T-cell (primary cell): ENCODE measurements at regions not wholly inside any gene's neighbourhood (a gene's known extent, or its start where the extent isn't known, plus 50 kb on each side); places are given as distances from the start of the nearest gene placed in this dataset.

ENCODE experiments used
- ATAC-seq, 4 experiments: fragments of 200-7000 bp in 3 of 4; fragments of 150-1000 bp in 1 of 4; cut with Tn5 transposase; replicated peaks in 1 of 4; 1 replicate in 3 of 4; 2 replicates in 1 of 4; pipeline ENCODE4 v1.10.0; 2021; ENCODE audit warnings: moderate library complexity in 3 of 4, mild to moderate bottlenecking in 2 of 4, moderate number of reproducible peaks in 1 of 4
- CTCF ChIA-PET, 2 donors: fragments of 300-600 bp; sonication (Branson Sonifier 250); formaldehyde crosslinking; loops; one replicate each; lab custom pipeline; 2022; ENCODE audit warnings: antibody characterized with exemption in 2 of 2; lab: Charles Lee
- POLR2A ChIA-PET, 2 donors: fragments of 300-600 bp; sonication (Branson Sonifier 250); formaldehyde crosslinking; loops; one replicate each; lab custom pipeline; 2022; ENCODE audit warnings: antibody characterized with exemption in 2 of 2; lab: Charles Lee
- DNase-seq, 35 experiments: peaks; one replicate each; pipeline versions ENCODE4 v3.0.0 to v3.0.0-alpha.2; 2013 to 2023
- H3K27ac ChIP-seq: one replicate; pipeline ENCODE4 v1.5.1; 2013; ENCODE audit warnings: low read length
- H3K27me3 ChIP-seq, 2 experiments: replicated peaks in 1 of 2; 1 replicate in 1 of 2; 2 replicates in 1 of 2; pipeline versions ENCODE4 v1.6.1 to v1.7.0; 2013; ENCODE audit warnings: low read length in 1 of 2, mixed read lengths in 1 of 2; ENCODE audit not compliant: control insufficient read depth in 2 of 2, insufficient read depth in 2 of 2; ENCODE audit errors: extremely low read depth in 1 of 2
- H3K36me3 ChIP-seq, 2 donors: 1 replicate in 1 of 2; 2 replicates in 1 of 2; pipeline versions ENCODE4 v1.6.1 to v1.7.0; 2013; ENCODE audit warnings: low read length in 1 of 2; ENCODE audit not compliant: control insufficient read depth in 2 of 2, insufficient read depth in 1 of 2; ENCODE audit errors: extremely low read depth in 1 of 2
- H3K4me1 ChIP-seq, 2 experiments: 1 replicate in 1 of 2; 2 replicates in 1 of 2; pipeline versions ENCODE4 v1.6.1 to v1.7.0; 2013; ENCODE audit warnings: low read length in 2 of 2, mixed read lengths in 1 of 2; ENCODE audit not compliant: insufficient read depth in 2 of 2, control insufficient read depth in 1 of 2; ENCODE audit errors: extremely low read depth in 1 of 2
- H3K4me3 ChIP-seq, 2 donors: 1 replicate in 1 of 2; 2 replicates in 1 of 2; pipeline versions ENCODE4 v1.5.1 to v1.7.0; 2013; ENCODE audit warnings: mild to moderate bottlenecking in 2 of 2, low read length in 1 of 2, moderate library complexity in 1 of 2; ENCODE audit not compliant: control insufficient read depth in 1 of 2; ENCODE audit errors: extremely low read depth in 1 of 2
- H3K9me3 ChIP-seq: 2 replicates; pipeline ENCODE4 v1.7.0; 2013
- H3K27ac Mint-ChIP-seq, 2 donors: one replicate each; pipeline ENCODE4 v1.8.0; 2020 to 2021; ENCODE audit warnings: mild to moderate bottlenecking in 2 of 2, mixed read lengths in 2 of 2
- H3K27me3 Mint-ChIP-seq, 2 donors: one replicate each; pipeline ENCODE4 v1.8.0; 2021 to 2022; ENCODE audit warnings: mixed read lengths in 2 of 2
- H3K36me3 Mint-ChIP-seq: one replicate; pipeline ENCODE4 v1.8.0; 2021; ENCODE audit warnings: mixed read lengths
- H3K4me1 Mint-ChIP-seq, 3 donors: one replicate each; pipeline ENCODE4 v1.8.0; 2020 to 2022; ENCODE audit warnings: mixed read lengths in 3 of 3, mild to moderate bottlenecking in 1 of 3
- H3K4me3 Mint-ChIP-seq, 3 donors: one replicate each; pipeline ENCODE4 v1.8.0; 2020 to 2022; ENCODE audit warnings: mild to moderate bottlenecking in 3 of 3, mixed read lengths in 3 of 3, moderate library complexity in 3 of 3
- H3K9me3 Mint-ChIP-seq, 3 donors: one replicate each; pipeline ENCODE4 v1.8.0; 2020 to 2022; ENCODE audit warnings: mixed read lengths in 3 of 3
- whole genome bisulfite sequencing: methylation state at CpG from one replicate; pipeline ENCODE4 v1.1.5; 2013; ENCODE audit warnings: missing lambda C conversion rate; ENCODE audit not compliant: insufficient coverage; 5-methylcytosine and 5-hydroxymethylcytosine counted together

DNA sequence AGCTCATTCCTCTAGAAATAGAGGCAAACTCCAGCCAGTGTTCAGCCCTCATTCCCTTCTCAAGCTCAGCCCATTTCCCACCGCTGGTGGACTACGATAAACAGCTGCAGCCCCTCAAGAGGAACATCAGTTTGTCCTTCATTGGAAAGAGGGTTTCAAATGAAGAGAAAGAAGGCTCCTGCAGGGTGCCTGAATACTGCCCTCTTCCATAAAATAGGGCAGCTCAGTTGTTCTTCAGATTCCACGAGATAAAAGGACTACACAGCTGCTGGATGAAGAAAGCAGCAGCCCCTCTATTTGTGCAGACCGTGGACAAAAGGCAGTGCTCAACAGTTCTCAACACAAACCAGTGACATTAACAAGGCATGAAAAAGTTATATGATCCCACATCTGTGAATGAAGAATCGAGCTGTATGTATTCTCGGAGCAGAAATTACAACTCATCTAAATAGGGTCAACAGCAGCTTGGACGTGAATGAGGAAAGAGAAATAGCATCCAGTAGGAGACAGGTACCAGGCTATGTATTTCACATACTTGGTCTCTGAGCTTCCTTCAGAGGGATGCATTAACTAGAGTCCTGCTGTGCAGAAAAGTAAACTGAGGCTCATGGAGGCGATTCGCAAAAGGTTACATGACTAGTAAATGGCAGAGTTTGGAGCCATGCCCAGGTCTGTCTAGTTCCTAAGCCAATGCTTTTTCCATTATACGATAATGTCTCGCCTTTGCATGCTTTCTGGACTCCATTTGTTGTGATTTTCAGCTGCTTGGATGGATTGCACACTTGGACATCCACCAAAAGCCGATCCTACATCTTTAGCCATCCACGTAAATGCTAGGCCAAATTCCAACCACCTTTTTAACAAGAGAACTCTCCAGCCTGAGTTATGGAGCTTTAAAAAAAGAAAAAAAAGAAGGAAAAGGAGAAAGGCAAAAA is 301.2 kb upstream of the PPARGC1A start:
- no peaks in the 10 kb centered on the region for H3K36me3 ChIP-seq
- ChIA-PET CTCF (no interaction called here), POLR2A (no interaction called here)
- no peak overlapping the region for H3K4me3 ChIP-seq
- H3K27me3 ChIP-seq: no peaks in the 10 kb centered on the region
- H3K4me3 Mint-ChIP-seq: no peak overlapping the region
- no peaks in the 10 kb centered on the region for H3K27me3 Mint-ChIP-seq
- no peaks in the 10 kb centered on the region for H3K4me1 ChIP-seq
- no peaks in the 10 kb centered on the region for H3K4me1 Mint-ChIP-seq
- no peaks in the 10 kb centered on the region for H3K9me3 ChIP-seq
- WGBS: 74% methylated on average over 6 of the region's 13 CpGs
- H3K9me3 Mint-ChIP-seq: peaks cover 0 to 3% (median 1%) of the 10 kb centered on the region in 3 donors
- ATAC-seq (no peak), DNase-seq (no peak)
- H3K27ac Mint-ChIP-seq: no peak overlapping the region
- no peaks in the 10 kb centered on the region for H3K36me3 Mint-ChIP-seq
- H3K27ac ChIP-seq: no peak overlapping the region

DNA sequence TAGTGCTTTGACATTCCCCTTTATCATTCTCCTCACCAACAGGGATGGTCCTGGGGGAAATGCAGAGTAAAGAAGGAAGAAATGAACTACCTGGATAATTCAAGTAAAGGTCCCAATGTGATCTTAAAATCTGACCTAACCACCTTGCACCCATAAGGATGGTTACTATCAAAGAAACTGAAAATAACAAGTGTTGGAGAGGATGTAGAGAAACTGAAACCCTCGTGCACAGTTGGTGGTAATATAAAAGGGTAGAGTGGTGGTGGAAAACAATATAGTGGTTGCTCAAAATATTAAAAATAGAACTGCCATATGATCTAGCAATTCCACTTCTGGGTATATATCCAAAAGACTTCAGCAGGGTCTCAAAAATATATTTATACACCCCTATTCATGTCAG is 298.6 kb upstream of the PPARGC1A start:
- WGBS: no CpG with 5 or more reads among the region's 1 CpG
- Mint-ChIP-seq H3K27me3 (no peaks in the 10 kb centered on the region), H3K9me3 (peaks cover 0 to 4% (median 3%) of the 10 kb centered on the region in 3 donors), H3K4me3 (no peak overlapping the region), H3K4me1 (no peaks in the 10 kb centered on the region), H3K36me3 (no peaks in the 10 kb centered on the region), H3K27ac (no peak overlapping the region)
- Histone ChIP-seq H3K4me3 (no peak overlapping the region), H3K27ac (no peak overlapping the region), H3K4me1 (no peaks in the 10 kb centered on the region), H3K9me3 (no peaks in the 10 kb centered on the region), H3K27me3 (no peaks in the 10 kb centered on the region), H3K36me3 (no peaks in the 10 kb centered on the region)
- ATAC-seq: no peak
- POLR2A ChIA-PET: no interaction called here
- DNase-seq: no peak
- CTCF ChIA-PET: no interaction called here

DNA sequence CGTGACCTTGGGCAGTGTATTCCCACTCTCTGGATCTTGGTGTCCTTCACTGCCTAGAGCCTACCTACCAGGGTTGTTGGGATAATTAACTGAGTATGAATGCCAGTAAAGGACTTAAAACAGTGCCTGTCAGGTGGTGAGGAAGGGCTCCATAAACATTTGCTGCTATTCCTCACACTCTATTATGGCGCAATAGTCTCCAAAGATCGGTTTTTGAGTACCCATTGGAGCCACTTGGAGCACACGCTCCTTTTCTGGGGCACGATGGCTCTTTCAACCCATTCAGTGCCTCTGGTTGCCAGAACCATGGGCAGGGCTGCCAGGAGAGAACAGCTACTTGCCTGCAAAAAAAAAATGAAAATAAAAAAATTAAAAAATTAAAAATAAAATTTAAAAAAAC is 296.6 kb upstream of the PPARGC1A start:
- WGBS: 89% methylated on average over 3 of the region's 5 CpGs
- ATAC-seq (no peak), DNase-seq (no peak)
- H3K9me3 ChIP-seq: no peaks in the 10 kb centered on the region
- Mint-ChIP-seq H3K36me3 (no peaks in the 10 kb centered on the region), H3K4me1 (no peaks in the 10 kb centered on the region), H3K27ac (no peak overlapping the region), H3K4me3 (no peak overlapping the region), H3K27me3 (no peaks in the 10 kb centered on the region), H3K9me3 (peaks cover 0 to 4% (median 3%) of the 10 kb centered on the region in 3 donors)
- no peaks in the 10 kb centered on the region for H3K4me1 ChIP-seq
- no peaks in the 10 kb centered on the region for H3K27me3 ChIP-seq
- no peaks in the 10 kb centered on the region for H3K36me3 ChIP-seq
- no peak overlapping the region for H3K4me3 ChIP-seq
- POLR2A ChIA-PET: interaction anchor here in 1 of 2 donors (0.6 kb wide), 1 partner anchor 40 kb away, joined by 3 read pairs; no protein-coding TSS in a partner anchor
- CTCF ChIA-PET: no interaction called here
- no peak overlapping the region for H3K27ac ChIP-seq

DNA sequence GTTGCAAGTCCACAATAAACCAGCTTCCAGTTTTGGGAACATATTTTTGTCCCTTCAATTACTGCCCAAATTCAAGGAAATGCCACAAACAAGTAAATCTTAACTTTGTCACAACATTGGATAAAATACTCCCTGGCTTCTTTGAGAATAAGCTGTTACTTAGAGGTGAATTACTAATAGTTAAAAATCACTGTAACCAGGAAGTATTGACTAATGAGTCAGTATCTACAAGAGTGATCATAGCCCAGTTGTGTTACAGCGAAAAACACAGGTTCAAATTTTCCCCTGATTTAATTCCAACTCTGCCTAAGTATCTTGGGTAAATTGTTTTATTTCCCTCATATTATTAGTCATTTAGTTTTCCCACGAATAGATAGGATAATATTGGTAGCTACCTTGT is 291.2 kb upstream of the PPARGC1A start:
- ChIA-PET CTCF (no interaction called here), POLR2A (interaction anchor here in 1 of 2 donors (0.6 kb wide), 1 partner anchor 953 kb away, joined by 3 read pairs; no protein-coding TSS in a partner anchor)
- H3K4me3 ChIP-seq: no peak overlapping the region
- H3K9me3 ChIP-seq: no peaks in the 10 kb centered on the region
- no peaks in the 10 kb centered on the region for H3K27me3 ChIP-seq
- no CpG with 5 or more reads among the region's 2 CpGs for WGBS
- H3K4me3 Mint-ChIP-seq: no peak overlapping the region
- H3K27ac Mint-ChIP-seq: no peak overlapping the region
- H3K36me3 Mint-ChIP-seq: no peaks in the 10 kb centered on the region
- H3K27ac ChIP-seq: no peak overlapping the region
- H3K4me1 ChIP-seq: no peaks in the 10 kb centered on the region
- ATAC-seq (no peak), DNase-seq (no peak)
- H3K9me3 Mint-ChIP-seq: peaks cover 4 to 15% (median 8%) of the 10 kb centered on the region in 3 donors
- H3K27me3 Mint-ChIP-seq: no peaks in the 10 kb centered on the region
- no peaks in the 10 kb centered on the region for H3K36me3 ChIP-seq
- H3K4me1 Mint-ChIP-seq: no peaks in the 10 kb centered on the region

DNA sequence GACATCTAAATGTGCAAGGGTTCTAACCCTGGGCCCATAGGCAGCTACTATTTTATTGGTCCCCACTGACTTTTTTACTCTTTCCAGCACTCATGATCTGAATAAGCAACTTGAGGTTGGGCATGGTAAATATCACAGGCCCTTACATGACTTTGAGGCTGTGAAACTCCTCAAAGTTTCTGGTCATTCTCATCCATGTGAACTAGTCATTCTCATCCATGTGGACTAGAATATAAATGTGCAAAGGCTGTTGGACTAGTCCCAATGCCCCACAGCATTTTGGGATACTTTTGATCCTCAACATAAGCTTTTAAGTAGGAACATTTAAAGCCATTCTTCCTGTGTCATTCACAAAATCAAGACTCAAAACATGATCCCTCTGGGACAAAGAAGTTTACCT is 290.7 kb upstream of the PPARGC1A start:
- Mint-ChIP-seq H3K4me3 (no peak overlapping the region), H3K27me3 (no peaks in the 10 kb centered on the region), H3K27ac (no peak overlapping the region), H3K36me3 (no peaks in the 10 kb centered on the region), H3K9me3 (peaks cover 4 to 19% (median 6%) of the 10 kb centered on the region in 3 donors), H3K4me1 (no peaks in the 10 kb centered on the region)
- ChIA-PET CTCF (interaction anchor here in 1 of 2 donors (0.6 kb wide), 1 partner anchor 1716 kb away, joined by 4 read pairs; no protein-coding TSS in a partner anchor), POLR2A (no interaction called here)
- Histone ChIP-seq H3K4me3 (no peak overlapping the region), H3K27ac (no peak overlapping the region), H3K27me3 (no peaks in the 10 kb centered on the region), H3K36me3 (no peaks in the 10 kb centered on the region), H3K4me1 (no peaks in the 10 kb centered on the region), H3K9me3 (no peaks in the 10 kb centered on the region)
- ATAC-seq (no peak), DNase-seq (no peak)

DNA sequence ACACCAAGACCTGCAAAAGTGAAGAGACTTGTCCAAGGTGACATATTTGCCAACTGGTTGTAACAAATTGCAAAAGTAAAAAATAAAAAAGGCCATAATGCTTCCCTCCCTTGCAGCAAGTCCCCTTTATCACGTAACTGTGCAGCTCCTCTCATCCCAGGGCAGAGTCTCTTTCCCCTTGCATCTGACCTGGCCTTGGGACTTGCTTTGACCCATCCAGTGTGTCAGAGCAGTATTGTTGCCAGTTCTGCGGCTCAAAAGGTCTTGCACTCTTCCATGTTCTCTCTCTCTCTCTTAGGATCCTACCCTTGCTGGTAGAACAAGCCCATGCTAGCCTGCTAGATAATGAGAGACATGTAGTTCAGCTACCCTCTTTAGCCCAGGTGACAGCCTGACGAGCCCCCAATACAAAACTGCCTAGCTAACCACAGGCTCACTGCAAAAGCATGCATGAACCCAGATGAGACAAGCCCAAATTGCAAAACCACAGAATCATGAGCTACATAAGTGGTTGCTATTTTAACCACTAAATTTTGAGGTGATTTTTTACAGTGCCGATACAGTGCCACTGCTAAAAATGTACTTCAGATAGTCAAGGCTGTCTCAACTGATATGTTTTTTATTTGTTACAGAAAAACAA is 289.5 kb upstream of the PPARGC1A start:
- DNase-seq: no peak
- H3K4me3 Mint-ChIP-seq: no peak overlapping the region
- H3K4me1 Mint-ChIP-seq: no peaks in the 10 kb centered on the region
- Histone ChIP-seq H3K4me1 (no peaks in the 10 kb centered on the region), H3K27me3 (no peaks in the 10 kb centered on the region), H3K27ac (no peak overlapping the region), H3K4me3 (no peak overlapping the region), H3K9me3 (no peaks in the 10 kb centered on the region), H3K36me3 (no peaks in the 10 kb centered on the region)
- CTCF ChIA-PET: no interaction called here
- no peak for ATAC-seq
- WGBS: 78% methylated on average over 2 of the region's 4 CpGs
- no peaks in the 10 kb centered on the region for H3K27me3 Mint-ChIP-seq
- H3K27ac Mint-ChIP-seq: no peak overlapping the region
- H3K36me3 Mint-ChIP-seq: no peaks in the 10 kb centered on the region
- peaks cover 4 to 19% (median 6%) of the 10 kb centered on the region in 3 donors for H3K9me3 Mint-ChIP-seq
- POLR2A ChIA-PET: no interaction called here
